ENCODE measurements at regions not wholly inside any gene's neighbourhood (a gene's known extent, or its start where the extent isn't known, plus 50 kb on each side); places are given as distances from the start of the nearest gene placed in this dataset.

GRCh38 chr20:56808117-56808725 is 179.1 kb downstream of the TFAP2C start:
- no peaks in the 10 kb centered on the region for H3K4me1 Mint-ChIP-seq (ENCODE audit: low read depth)
- TF ChIP-seq CTCF (IDR thresholded peaks at IDR 0.05): no peak
- peaks cover 43% of the 10 kb centered on the region for H3K27me3 Mint-ChIP-seq (ENCODE audit: insufficient read depth)
- no peak overlapping the region for H3K4me3 Mint-ChIP-seq
- no peaks in the 10 kb centered on the region for H3K36me3 Mint-ChIP-seq (ENCODE audit: low read depth)
- DNase-seq: no peak
- H3K27ac Mint-ChIP-seq: no peak overlapping the region
- H3K9me3 Mint-ChIP-seq: no peaks in the 10 kb centered on the region; the same call in 1 of the 2 replicates

GRCh38 chr20:56808732-56809131 is 179.6 kb downstream of the TFAP2C start:
- Mint-ChIP-seq H3K27ac (no peak overlapping the region), H3K27me3 (ENCODE audit: insufficient read depth) (peaks cover 43% of the 10 kb centered on the region), H3K9me3 (no peaks in the 10 kb centered on the region; the same call in 1 of the 2 replicates)

GRCh38 chr20:56809668-56810067 is 180.6 kb downstream of the TFAP2C start:
- Mint-ChIP-seq H3K36me3 (ENCODE audit: low read depth) (no peaks in the 10 kb centered on the region), H3K9me3 (no peaks in the 10 kb centered on the region; the same call in 1 of the 2 replicates), H3K4me3 (no peak overlapping the region), H3K27ac (no peak overlapping the region), H3K27me3 (ENCODE audit: insufficient read depth) (peaks cover 43% of the 10 kb centered on the region), H3K4me1 (ENCODE audit: low read depth) (no peaks in the 10 kb centered on the region)
- DNase-seq: no peak
- TF ChIP-seq CTCF (IDR thresholded peaks at IDR 0.05): no peak

More at GRCh38 chr20:56808732-56809131, 179.6 kb downstream of the TFAP2C start:
- Mint-ChIP-seq H3K4me3 (no peak overlapping the region), H3K4me1 (ENCODE audit: low read depth) (no peaks in the 10 kb centered on the region), H3K36me3 (ENCODE audit: low read depth) (no peaks in the 10 kb centered on the region)
- no peak for DNase-seq
- TF ChIP-seq CTCF (IDR thresholded peaks at IDR 0.05): no peak

- no peaks in the 10 kb centered on the region for H3K4me1 Mint-ChIP-seq (ENCODE audit: low read depth)
Observed at GRCh38 chr20:56810141-56810540, 181.0 kb downstream of the TFAP2C start.

GRCh38 chr20:56815796-56816195 is 186.7 kb downstream of the TFAP2C start:
- Mint-ChIP-seq H3K9me3 (peaks cover 5% of the 10 kb centered on the region; the same call in 1 of the 2 replicates), H3K4me3 (no peak overlapping the region), H3K36me3 (ENCODE audit: low read depth) (no peaks in the 10 kb centered on the region), H3K27me3 (ENCODE audit: insufficient read depth) (peaks cover 21% of the 10 kb centered on the region), H3K4me1 (ENCODE audit: low read depth) (no peaks in the 10 kb centered on the region), H3K27ac (no peak overlapping the region)
- no peak for DNase-seq
- TF ChIP-seq CTCF (IDR thresholded peaks at IDR 0.05): no peak

More at GRCh38 chr20:56810141-56810540, 181.0 kb downstream of the TFAP2C start:
- no peak for TF ChIP-seq CTCF (IDR thresholded peaks at IDR 0.05)
- Mint-ChIP-seq H3K27me3 (ENCODE audit: insufficient read depth) (peaks cover 43% of the 10 kb centered on the region), H3K9me3 (no peaks in the 10 kb centered on the region; the same call in 1 of the 2 replicates), H3K36me3 (ENCODE audit: low read depth) (no peaks in the 10 kb centered on the region), H3K27ac (no peak overlapping the region), H3K4me3 (no peak overlapping the region)
- DNase-seq: no peak

All from HFFc6 (cell line).